HepG2 (cell line): ENCODE measurements at regions not wholly inside any gene's neighbourhood (a gene's known extent, or its start where the extent isn't known, plus 50 kb on each side); places are given as distances from the start of the nearest gene placed in this dataset.

Experiments used
- ATAC-seq: fragments of 200-7000 bp; cut with Tn5 transposase; 3 replicates; pipeline ENCODE4 v1.9.1; 2020; ENCODE audit warnings: mild to moderate bottlenecking, moderate library complexity
- BruUV-seq: library from RNA; stranded (reverse); fragments of 400-500 nt; replicated peaks from 2 replicates; lab custom pipeline; 2021; lab: Mats Ljungman, UMichigan
- CTCF ChIA-PET: fragments of 300-600 bp; formaldehyde crosslinking; extraction: SDS; loops from one replicate; lab custom pipeline; 2021; ENCODE audit warnings: low total read pairs, inconsistent platforms, low intra/inter-chr PET ratio; lab: Yijun Ruan, JAX
- POLR2A ChIA-PET: fragments of 350-600 bp; sonication (Branson Sonifier 250); formaldehyde crosslinking; loops from one replicate; lab custom pipeline; 2020; ENCODE audit warnings: antibody characterized with exemption, inconsistent platforms; lab: Yijun Ruan, JAX
- DNase-seq: peaks from one replicate; pipeline ENCODE4 v3.0.0-alpha.2; 2015; ENCODE audit warnings: low spot score
- FAIRE-seq: peaks from 3 replicates; lab custom pipeline; 2011; peaks lifted over from hg19 to GRCh38; lab: Jason Lieb, UNC
- H2AFZ ChIP-seq: one replicate; pipeline ENCODE4 v1.6.1; 2011; ENCODE audit warnings: low read length, inconsistent platforms
- H3K27ac ChIP-seq: fragments of 300-600 bp; 3 replicates; pipeline ENCODE4 v1.8.0; 2011; ENCODE audit warnings: mixed run types, mild to moderate bottlenecking, mixed read lengths, low read length, inconsistent platforms; ENCODE audit not compliant: insufficient read depth; ENCODE audit errors: extremely low read length
- H3K27me3 ChIP-seq, 2 experiments: fragments of 200-600 bp in 1 of 2; 2 replicates in 1 of 2; 3 replicates in 1 of 2; pipeline versions ENCODE4 v1.6.0 to v1.8.0; 2011; ENCODE audit warnings: low read length in 2 of 2, mild to moderate bottlenecking in 2 of 2, moderate library complexity in 2 of 2, inconsistent platforms in 1 of 2; ENCODE audit not compliant: insufficient read depth in 2 of 2, control insufficient read depth in 1 of 2
- H3K36me3 ChIP-seq, 2 experiments: fragments of 200-600 bp in 1 of 2; replicated peaks in 1 of 2; 2 replicates in 1 of 2; 3 replicates in 1 of 2; pipeline versions ENCODE4 v1.5.1 to v1.8.0; 2011; ENCODE audit warnings: low read length in 2 of 2, inconsistent platforms in 1 of 2; ENCODE audit not compliant: insufficient read depth in 2 of 2, control insufficient read depth in 1 of 2
- H3K4me1 ChIP-seq: 2 replicates; pipeline ENCODE4 v1.5.1; 2012; ENCODE audit warnings: low read length, inconsistent platforms; ENCODE audit not compliant: insufficient read depth
- H3K4me2 ChIP-seq: 2 replicates; pipeline ENCODE4 v1.6.0; 2011; ENCODE audit warnings: low read depth, low read length, inconsistent platforms
- H3K4me3 ChIP-seq, 3 experiments: fragments of 200-600 bp in 1 of 3; sonication (generic), shearing (Covaris generic) in 1 of 3; replicated peaks in 1 of 3; 2 replicates each; pipeline ENCODE4 v1.5.1; 2011 to 2016; ENCODE audit warnings: low read length in 3 of 3, inconsistent platforms in 2 of 3, low read depth in 2 of 3, mild to moderate bottlenecking in 2 of 3, control low read depth in 1 of 3, mixed read lengths in 1 of 3; ENCODE audit not compliant: insufficient read depth in 1 of 3
- H3K79me2 ChIP-seq: one replicate; pipeline ENCODE4 v1.6.1; 2011; ENCODE audit warnings: low read length, inconsistent platforms; ENCODE audit not compliant: insufficient read depth
- H3K9ac ChIP-seq: 2 replicates; pipeline ENCODE4 v1.6.0; 2011; ENCODE audit warnings: mild to moderate bottlenecking, low read depth, low read length, inconsistent platforms; ENCODE audit not compliant: insufficient read depth
- H3K9me3 ChIP-seq: 2 replicates; pipeline ENCODE4 v1.5.1; 2012; ENCODE audit warnings: mild to moderate bottlenecking, low read length
- H4K20me1 ChIP-seq: 2 replicates; pipeline ENCODE4 v1.6.0; 2011; ENCODE audit warnings: inconsistent platforms, mild to moderate bottlenecking, low read length, moderate library complexity; ENCODE audit not compliant: insufficient read depth
- ATF5 ChIP-seq: sonication (generic); formaldehyde crosslinking; IDR thresholded peaks from 2 replicates; pipeline ENCODE4 v1.4.0; 2020; ENCODE audit warnings: mild to moderate bottlenecking, low read depth, missing genetic modification reagents
- HNF1A ChIP-seq, 2 experiments: sonication (generic) in 1 of 2; formaldehyde crosslinking in 1 of 2; IDR thresholded peaks; 2 replicates each; pipeline versions ENCODE4 v1.4.0 to v1.6.1; 2016 to 2020; ENCODE audit warnings: borderline replicate concordance in 1 of 2, low read depth in 1 of 2, mild to moderate bottlenecking in 1 of 2, missing genetic modification reagents in 1 of 2
- MLXIP ChIP-seq: sonication (generic); formaldehyde crosslinking; IDR thresholded peaks from 2 replicates; pipeline ENCODE4 v1.9.0; 2021; ENCODE audit warnings: missing genetic modification reagents, borderline replicate concordance
- PHF21A ChIP-seq: sonication (generic); formaldehyde crosslinking; IDR thresholded peaks from 2 replicates; pipeline ENCODE4 v1.5.0; 2020; ENCODE audit warnings: mild to moderate bottlenecking, missing genetic modification reagents
- SATB2 ChIP-seq: sonication (generic); formaldehyde crosslinking; IDR thresholded peaks from 2 replicates; pipeline ENCODE4 v1.5.0; 2020; ENCODE audit warnings: missing genetic modification reagents
- TRIM22 ChIP-seq: fragments of 450-650 bp; IDR thresholded peaks from 2 replicates; pipeline ENCODE4 v1.6.1; 2017
- ZBTB38 ChIP-seq: sonication (generic); formaldehyde crosslinking; IDR thresholded peaks from 2 replicates; pipeline ENCODE4 v1.5.1; 2020; ENCODE audit warnings: mild to moderate bottlenecking, missing genetic modification reagents
- ZMAT3 ChIP-seq: sonication (generic); formaldehyde crosslinking; conservative IDR thresholded peaks from 2 replicates; pipeline ENCODE4 v1.7.0; 2021; ENCODE audit warnings: missing genetic modification reagents
- ZNF33B ChIP-seq: sonication (generic); formaldehyde crosslinking; IDR thresholded peaks from 2 replicates; pipeline ENCODE4 v1.5.1; 2020; ENCODE audit warnings: mild to moderate bottlenecking, missing genetic modification reagents
- ZNF451 ChIP-seq: sonication (generic); formaldehyde crosslinking; IDR thresholded peaks from 2 replicates; pipeline ENCODE4 v1.5.0; 2020; ENCODE audit warnings: mild to moderate bottlenecking, missing genetic modification reagents
- ZNF574 ChIP-seq: sonication (generic); formaldehyde crosslinking; IDR thresholded peaks from 2 replicates; pipeline ENCODE4 v1.4.0; 2020; ENCODE audit warnings: missing genetic modification reagents
- ZNF883 ChIP-seq: sonication (generic); formaldehyde crosslinking; IDR thresholded peaks from 2 replicates; pipeline ENCODE4 v1.5.1; 2020; ENCODE audit warnings: mild to moderate bottlenecking, missing genetic modification reagents; ENCODE audit errors: not compliant biosample characterization
- ZSCAN29 ChIP-seq: sonication (generic); formaldehyde crosslinking; conservative IDR thresholded peaks from 2 replicates; pipeline ENCODE4 v1.4.0; 2020; ENCODE audit warnings: mild to moderate bottlenecking, missing genetic modification reagents
- WGBS: methylation state at CpG from one replicate; pipeline ENCODE4 v1.1.6; 2017; ENCODE audit warnings: low lambda C conversion rate; 5-methylcytosine and 5-hydroxymethylcytosine counted together
- in situ Hi-C: cut with HindIII; loops from 2 replicates; pipeline ENCODE4 v1.10.0; 2017; ENCODE audit warnings: low pct_unique_long_range_greater_than_20kb; ENCODE audit not compliant: extremely low pct_ligation_motif_present
- intact Hi-C: fragments of 100-400 bp; cut with micrococcal nuclease; formaldehyde crosslinking; loops from one replicate; pipeline ENCODE4 v1.10.0; 2022; ENCODE audit not compliant: unreplicated experiment

- H3K9ac ChIP-seq, result no peak overlapping the region
- POLR2A ChIA-PET, result no interaction called here
- TF ChIP-seq ZNF451 (no peak), TRIM22 (no peak), SATB2 (CRISPR knock-in tag) (no peak), ZBTB38 (CRISPR knock-in tag) (no peak), PHF21A (CRISPR knock-in tag) (no peak), ZNF33B (CRISPR knock-in tag) (no peak), MLXIP (CRISPR knock-in tag) (no peak), HNF1A (IDR thresholded peaks at IDR 0.05; ENCODE audit: low read depth) (no peak), HNF1A (CRISPR knock-in tag; IDR thresholded peaks at IDR 0.05; ENCODE audit: borderline replicate concordance) (no peak), ZSCAN29 (CRISPR knock-in tag) (no peak), ZMAT3 (no peak), ZNF883 (no peak), ATF5 (CRISPR knock-in tag) (no peak), ZNF574 (CRISPR knock-in tag) (no peak)
Measured at GRCh38 chr4:14335872-14336271, 666.4 kb upstream of the CPEB2 start.

More at GRCh38 chr4:14335872-14336271, 666.4 kb upstream of the CPEB2 start:
- intact Hi-C loops, result no loop called here
- WGBS, result 36% methylated on average over 3 of the region's 3 CpGs
- no peaks in the 10 kb centered on the region for H4K20me1 ChIP-seq
- ATAC-seq, result no peak
- FAIRE-seq, result no peak
- H3K9me3 ChIP-seq, result peaks cover 48% of the 10 kb centered on the region
- no peak overlapping the region for H3K4me3 ChIP-seq
- H3K36me3 ChIP-seq, result no peaks in the 10 kb centered on the region
- no peaks in the 10 kb centered on the region for H3K4me1 ChIP-seq
- no peak overlapping the region for H2AFZ ChIP-seq
- H3K27ac ChIP-seq, result no peak overlapping the region
- no peaks in the 10 kb centered on the region for H3K79me2 ChIP-seq
- in situ Hi-C loops, result no loop called here
- DNase-seq, result no peak
- no TSS peak for BruUV-seq
- no peaks in the 10 kb centered on the region for H3K27me3 ChIP-seq
- CTCF ChIA-PET, result no interaction called here
- no peak overlapping the region for H3K4me2 ChIP-seq
